GM13977 (cell line): ENCODE measurements at regions not wholly inside any gene's neighbourhood (a gene's known extent, or its start where the extent isn't known, plus 50 kb on each side); places are given as distances from the start of the nearest gene placed in this dataset.

Experiments used
- DNase-seq: peaks from one replicate; pipeline ENCODE4 v3.0.0; 2012; ENCODE audit warnings: low spot score
- in situ Hi-C: fragments of 300-500 bp; cut with MboI; formaldehyde crosslinking; loops from one replicate; pipeline ENCODE4 v1.12.0; 2022; ENCODE audit warnings: low sequenced_read_pairs, low pct_unique_long_range_greater_than_20kb, mixed read lengths, inconsistent platforms; ENCODE audit not compliant: unreplicated experiment
- TF ChIP-seq, protein P1 (sequence below): IDR thresholded peaks from 2 replicates; pipeline ENCODE4 v1.5.1; 2012; ENCODE audit warnings: mild to moderate bottlenecking, control low read depth; ENCODE audit not compliant: insufficient read depth; ENCODE audit errors: extremely low read depth, missing control alignments

DNA sequence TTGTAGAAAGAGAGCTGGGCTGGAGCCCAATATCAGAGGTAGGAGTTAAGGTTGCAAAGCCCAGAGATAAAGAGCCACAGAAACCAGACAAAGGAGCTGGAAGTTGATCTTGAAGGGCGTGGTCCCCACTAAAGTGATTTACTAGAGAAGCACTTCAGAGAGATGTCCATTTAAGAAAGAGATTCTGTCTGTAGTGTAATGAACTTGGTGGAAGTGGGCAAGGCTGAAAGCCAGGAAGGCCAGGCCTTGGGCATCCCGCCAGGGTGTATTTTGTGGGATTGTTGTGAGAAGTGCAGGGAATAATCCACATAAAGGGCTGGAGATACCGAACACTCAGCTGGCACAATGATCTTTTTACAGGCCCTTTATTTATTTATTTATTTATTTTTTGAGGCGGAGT, 1398.8 kb downstream of the TBC1D22A start:
- in situ Hi-C loops, result no loop called here
- no peak for DNase-seq
- TF ChIP-seq, protein P1, sequence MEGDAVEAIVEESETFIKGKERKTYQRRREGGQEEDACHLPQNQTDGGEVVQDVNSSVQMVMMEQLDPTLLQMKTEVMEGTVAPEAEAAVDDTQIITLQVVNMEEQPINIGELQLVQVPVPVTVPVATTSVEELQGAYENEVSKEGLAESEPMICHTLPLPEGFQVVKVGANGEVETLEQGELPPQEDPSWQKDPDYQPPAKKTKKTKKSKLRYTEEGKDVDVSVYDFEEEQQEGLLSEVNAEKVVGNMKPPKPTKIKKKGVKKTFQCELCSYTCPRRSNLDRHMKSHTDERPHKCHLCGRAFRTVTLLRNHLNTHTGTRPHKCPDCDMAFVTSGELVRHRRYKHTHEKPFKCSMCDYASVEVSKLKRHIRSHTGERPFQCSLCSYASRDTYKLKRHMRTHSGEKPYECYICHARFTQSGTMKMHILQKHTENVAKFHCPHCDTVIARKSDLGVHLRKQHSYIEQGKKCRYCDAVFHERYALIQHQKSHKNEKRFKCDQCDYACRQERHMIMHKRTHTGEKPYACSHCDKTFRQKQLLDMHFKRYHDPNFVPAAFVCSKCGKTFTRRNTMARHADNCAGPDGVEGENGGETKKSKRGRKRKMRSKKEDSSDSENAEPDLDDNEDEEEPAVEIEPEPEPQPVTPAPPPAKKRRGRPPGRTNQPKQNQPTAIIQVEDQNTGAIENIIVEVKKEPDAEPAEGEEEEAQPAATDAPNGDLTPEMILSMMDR, result no peak

DNA sequence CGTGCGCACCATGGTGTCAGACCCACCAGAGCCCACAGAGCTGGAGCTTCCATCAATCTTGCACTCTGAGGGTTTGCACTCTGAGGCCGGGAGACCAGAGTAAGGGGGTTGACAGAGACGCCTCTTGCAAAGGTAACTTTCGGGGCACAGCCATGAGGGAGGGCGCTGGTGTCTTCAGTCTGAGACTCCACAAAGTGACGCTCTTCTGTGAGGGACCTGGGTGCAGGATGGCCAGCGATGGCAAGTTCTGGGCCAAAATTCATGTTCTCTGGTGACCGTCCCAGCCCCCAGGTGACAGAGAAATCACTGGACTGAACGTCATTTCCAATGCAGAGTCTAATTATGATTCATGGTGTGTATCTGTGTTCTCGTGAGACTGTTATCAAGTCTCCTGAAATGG, 1395.2 kb downstream of the TBC1D22A start:
- TF ChIP-seq, protein P1, result no peak
- DNase-seq, result no peak
- in situ Hi-C loops, result no loop called here

DNA sequence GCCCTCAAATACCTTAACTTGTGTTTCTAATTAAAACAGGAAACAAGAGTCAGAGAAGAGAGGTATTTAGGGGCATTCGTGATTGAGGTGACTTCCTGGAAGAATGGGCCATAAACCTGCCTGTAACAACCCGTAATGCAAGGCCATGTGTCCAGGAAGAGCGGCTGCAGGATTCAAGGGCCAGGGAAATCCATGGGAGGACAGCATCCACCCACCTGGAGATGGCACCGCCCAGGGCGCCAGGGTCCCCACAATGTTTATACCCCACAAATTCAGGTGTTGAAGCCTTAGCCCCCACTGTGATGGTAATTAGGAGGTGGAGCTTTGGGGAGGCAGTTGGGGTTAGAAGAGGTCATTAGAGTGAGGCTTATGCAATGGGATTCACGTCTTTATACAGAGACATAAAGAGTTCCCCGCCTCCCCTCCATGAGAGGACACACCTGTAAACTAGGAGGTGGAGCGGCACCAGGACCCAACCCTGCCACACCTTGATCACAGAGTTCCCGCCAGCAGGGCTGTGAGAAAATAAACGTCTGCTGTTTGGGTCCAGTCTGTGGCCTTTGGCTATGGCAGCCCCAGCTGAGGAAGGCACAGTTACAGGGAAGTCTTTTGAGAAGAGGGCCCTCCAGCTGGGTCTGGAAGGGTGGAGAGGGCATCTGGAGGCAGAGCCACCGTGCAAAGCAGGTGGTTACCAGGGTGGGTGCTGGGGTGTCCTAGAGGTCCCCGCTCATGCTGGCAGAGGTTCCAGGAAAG, 1394.3 kb downstream of the TBC1D22A start:
- in situ Hi-C loops, result no loop called here
- DNase-seq, result no peak
- TF ChIP-seq, protein P1, result no peak

DNA sequence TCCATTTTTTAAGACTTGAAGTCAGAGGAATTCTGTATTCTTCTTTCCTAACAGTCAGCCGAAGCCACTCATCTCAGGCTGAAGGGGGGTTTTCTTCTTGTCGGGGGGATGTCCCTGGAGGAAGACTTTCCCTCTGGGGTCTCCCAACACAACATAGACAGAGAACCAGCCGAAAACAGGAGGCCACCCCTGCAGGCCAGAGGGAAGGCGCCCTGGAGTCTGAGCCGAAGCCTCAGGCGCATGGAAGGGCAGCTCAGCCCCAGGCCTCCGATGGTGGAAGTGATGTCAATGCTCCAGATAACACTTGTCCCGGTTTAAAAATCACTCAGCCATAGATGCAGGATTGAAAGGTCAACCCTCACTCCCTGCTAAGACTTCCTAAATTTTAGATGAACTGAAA, 1393.0 kb downstream of the TBC1D22A start:
- no peak for DNase-seq
- in situ Hi-C loops, result no loop called here
- TF ChIP-seq, protein P1, result no peak

DNA sequence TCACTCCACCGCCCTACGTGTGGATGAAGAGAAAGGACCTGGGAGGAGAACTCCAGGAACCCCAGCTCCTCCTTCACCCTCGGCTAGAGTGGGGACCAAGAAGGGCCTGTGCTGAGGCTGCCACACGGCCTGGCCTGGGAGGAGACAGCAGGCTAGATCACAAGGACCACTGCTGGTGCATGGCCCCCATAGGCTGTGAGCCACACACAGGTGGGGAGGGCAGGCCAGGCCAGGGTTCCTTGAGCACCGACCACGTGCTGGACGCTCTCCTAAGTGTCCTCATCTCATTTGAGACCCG, 1392.4 kb downstream of the TBC1D22A start:
- in situ Hi-C loops, result no loop called here
- TF ChIP-seq, protein P1, result no peak
- DNase-seq, result no peak

DNA sequence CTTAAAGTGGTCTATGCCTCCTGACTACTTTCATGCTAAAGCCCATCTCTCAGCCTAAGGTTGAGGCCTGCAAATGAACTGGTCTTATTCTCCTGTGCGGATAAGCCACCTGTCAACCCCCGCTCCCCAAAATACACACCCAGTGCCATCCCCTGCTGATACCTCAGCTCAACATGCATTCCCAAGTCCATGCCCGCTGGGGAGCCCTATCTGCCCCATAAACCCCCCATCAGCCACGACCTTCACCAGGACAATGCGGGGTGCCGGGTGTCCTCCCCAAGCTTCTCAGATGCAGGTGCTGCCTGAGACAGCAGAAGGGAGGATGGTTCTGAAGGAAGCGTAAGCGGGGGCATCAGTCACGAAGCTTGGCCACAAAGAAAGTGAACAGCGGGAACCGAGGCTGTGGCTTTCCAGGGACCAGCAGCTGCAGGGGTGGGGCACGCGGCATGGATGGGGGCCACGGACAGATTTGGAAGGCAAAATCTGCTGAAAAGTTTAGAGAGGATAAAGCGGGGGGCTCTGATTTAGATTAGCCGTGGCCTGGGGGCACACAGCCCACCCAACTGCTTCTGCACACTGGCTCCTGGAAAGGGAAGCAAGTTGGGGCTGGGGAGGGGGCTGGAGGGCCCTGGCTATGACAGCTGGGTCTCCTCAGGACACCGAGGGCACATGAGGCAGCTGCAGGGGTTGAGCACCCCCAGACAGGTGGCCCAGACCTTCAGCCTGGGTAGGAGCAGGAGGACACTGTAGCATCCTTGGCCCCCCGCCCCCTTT, 1391.9 kb downstream of the TBC1D22A start:
- TF ChIP-seq, protein P1, result no peak
- DNase-seq, result no peak
- in situ Hi-C loops, result no loop called here
